WTC11 (cell line): ENCODE measurements at regions not wholly inside any gene's neighbourhood (a gene's known extent, or its start where the extent isn't known, plus 50 kb on each side); places are given as distances from the start of the nearest gene placed in this dataset.

Experiments used
- ATAC-seq: fragments of 200-7000 bp; cut with Tn5 transposase; 2 replicates; pipeline ENCODE4 v1.10.0; 2021; ENCODE audit warnings: mild to moderate bottlenecking, moderate library complexity
- CTCF ChIA-PET: fragments of 300-600 bp; sonication (Branson Sonifier 250); formaldehyde crosslinking; loops from one replicate; lab custom pipeline; 2021; ENCODE audit warnings: antibody characterized with exemption; lab: Charles Lee
- POLR2A ChIA-PET: fragments of 350-600 bp; sonication (Branson Sonifier 250); formaldehyde crosslinking; loops from one replicate; lab custom pipeline; 2021; ENCODE audit warnings: antibody characterized with exemption; lab: Charles Lee
- DNase-seq: peaks from one replicate; pipeline ENCODE4 v3.0.0; 2021; ENCODE audit warnings: low spot score
- H3K27ac Mint-ChIP-seq: 2 replicates; pipeline ENCODE4 v1.8.0; 2021; ENCODE audit warnings: mixed read lengths
- H3K27me3 Mint-ChIP-seq: 2 replicates; pipeline ENCODE4 v1.8.0; 2021; ENCODE audit warnings: low read depth, mild to moderate bottlenecking, moderate library complexity, mixed read lengths
- H3K36me3 Mint-ChIP-seq: 2 replicates; pipeline ENCODE4 v1.8.0; 2021; ENCODE audit warnings: mixed read lengths
- H3K4me1 Mint-ChIP-seq: 2 replicates; pipeline ENCODE4 v1.8.0; 2022; ENCODE audit warnings: mixed read lengths
- H3K4me3 Mint-ChIP-seq: 2 replicates; pipeline ENCODE4 v1.8.0; 2021; ENCODE audit warnings: mild to moderate bottlenecking, moderate library complexity, mixed read lengths
- H3K9me3 Mint-ChIP-seq: 2 replicates; pipeline ENCODE4 v1.8.0; 2021; ENCODE audit warnings: mixed read lengths
- AFF4 ChIP-seq: sonication (generic); formaldehyde crosslinking; IDR thresholded peaks from 2 replicates; pipeline ENCODE4 v1.8.1; 2023; ENCODE audit warnings: mild to moderate bottlenecking, missing genetic modification reagents, borderline replicate concordance
- AR ChIP-seq: fragments of 250-450 bp; sonication (Bioruptor Pico); IDR thresholded peaks from 2 replicates; pipeline ENCODE4 v1.9.0; 2021; ENCODE audit warnings: mild to moderate bottlenecking
- ATF2 ChIP-seq: sonication (generic); formaldehyde crosslinking; IDR thresholded peaks from 2 replicates; pipeline ENCODE4 v1.8.1; 2022; ENCODE audit warnings: low read depth, missing genetic modification reagents, borderline replicate concordance
- E2F5 ChIP-seq: sonication (generic); formaldehyde crosslinking; IDR thresholded peaks from 2 replicates; pipeline ENCODE4 v1.8.1; 2022; ENCODE audit warnings: mild to moderate bottlenecking, moderate library complexity, missing genetic modification reagents
- ELF4 ChIP-seq: sonication (generic); formaldehyde crosslinking; IDR thresholded peaks from 2 replicates; pipeline ENCODE4 v1.8.1; 2022; ENCODE audit warnings: low read depth, mild to moderate bottlenecking, moderate library complexity, missing genetic modification reagents
- EMX1 ChIP-seq: fragments of 250-450 bp; sonication (Bioruptor Pico); IDR thresholded peaks from 2 replicates; pipeline ENCODE4 v1.8.0; 2021; ENCODE audit warnings: mild to moderate bottlenecking
- MYBL2 ChIP-seq: sonication (generic); formaldehyde crosslinking; IDR thresholded peaks from 2 replicates; pipeline ENCODE4 v1.8.1; 2023; ENCODE audit warnings: mild to moderate bottlenecking, moderate library complexity, missing genetic modification reagents
- TCF7 ChIP-seq: sonication (generic); formaldehyde crosslinking; IDR thresholded peaks from 2 replicates; pipeline ENCODE4 v1.8.0; 2022; ENCODE audit warnings: mild to moderate bottlenecking, low read depth, missing genetic modification reagents, moderate library complexity
- USF2 ChIP-seq: sonication (generic); formaldehyde crosslinking; IDR thresholded peaks from 2 replicates; pipeline ENCODE4 v1.8.1; 2023; ENCODE audit warnings: mild to moderate bottlenecking, missing genetic modification reagents, moderate library complexity
- ZNF317 ChIP-seq: sonication (generic); formaldehyde crosslinking; IDR thresholded peaks from 2 replicates; pipeline ENCODE4 v1.8.1; 2023; ENCODE audit warnings: low read depth, mild to moderate bottlenecking, moderate library complexity, missing genetic modification reagents, borderline replicate concordance
- ZNF425 ChIP-seq: fragments of 250-450 bp; sonication (Bioruptor Pico); conservative IDR thresholded peaks from 2 replicates; pipeline ENCODE4 v1.9.0; 2021; ENCODE audit warnings: mild to moderate bottlenecking

- ChIA-PET POLR2A (no interaction called here), CTCF (no interaction called here)
- no peak overlapping the region for H3K27ac Mint-ChIP-seq
- H3K4me3 Mint-ChIP-seq: no peak overlapping the region
- H3K36me3 Mint-ChIP-seq: no peaks in the 10 kb centered on the region
- DNase-seq (no peak), ATAC-seq (no peak)
- no peaks in the 10 kb centered on the region for H3K27me3 Mint-ChIP-seq
- peaks cover 30% of the 10 kb centered on the region for H3K4me1 Mint-ChIP-seq
- no peaks in the 10 kb centered on the region for H3K9me3 Mint-ChIP-seq
- TF ChIP-seq ZNF425: no peak
- no peak for TF ChIP-seq USF2 (CRISPR knock-in tag)
- TF ChIP-seq ATF2: no peak
- TF ChIP-seq, all 79 proteins: peak for 0
Observed at GRCh38 chr14:39668449-39668848, 236.2 kb upstream of the FBXO33 start.

GRCh38 chr14:39666386-39666785 is 234.2 kb upstream of the FBXO33 start:
- no peak for ATAC-seq
- CTCF ChIA-PET: no interaction called here

More at GRCh38 chr14:39666386-39666785, 234.2 kb upstream of the FBXO33 start:
- TF ChIP-seq AR (CRISPR knock-in tag) (no peak), MYBL2 (CRISPR knock-in tag) (no peak), ELF4 (CRISPR knock-in tag) (no peak), TCF7 (CRISPR knock-in tag) (no peak), E2F5 (CRISPR knock-in tag) (no peak), ZNF317 (CRISPR knock-in tag) (no peak), EMX1 (no peak), AFF4 (CRISPR knock-in tag) (no peak)
- H3K27me3 Mint-ChIP-seq: no peaks in the 10 kb centered on the region
- H3K4me3 Mint-ChIP-seq: no peak overlapping the region
- peaks cover 17% of the 10 kb centered on the region for H3K4me1 Mint-ChIP-seq
- H3K36me3 Mint-ChIP-seq: no peaks in the 10 kb centered on the region
- POLR2A ChIA-PET: no interaction called here
- H3K9me3 Mint-ChIP-seq: no peaks in the 10 kb centered on the region
- DNase-seq: no peak
- no peak overlapping the region for H3K27ac Mint-ChIP-seq
